ENCODE measurements at regions not wholly inside any gene's neighbourhood (a gene's known extent, or its start where the extent isn't known, plus 50 kb on each side); places are given as distances from the start of the nearest gene placed in this dataset.

GRCh38 chr1:10943041-10943440, 69.4 kb upstream of the TARDBP start:
- Mint-ChIP-seq H3K4me1 (ENCODE audit: low read depth, unreplicated experiment) (peaks cover 5% of the 10 kb centered on the region), H3K27ac (ENCODE audit: unreplicated experiment) (no peak overlapping the region), H3K9me3 (ENCODE audit: unreplicated experiment) (no peaks in the 10 kb centered on the region), H3K27me3 (ENCODE audit: low read depth, unreplicated experiment) (peaks cover 65% of the 10 kb centered on the region), H3K36me3 (ENCODE audit: low read depth, unreplicated experiment) (no peaks in the 10 kb centered on the region), H3K4me3 (ENCODE audit: unreplicated experiment) (no peak overlapping the region)
- Histone ChIP-seq H4K20me1 (ENCODE audit: insufficient read depth, low read length) (peaks cover 3% of the 10 kb centered on the region), H3K9me3 (ENCODE audit: insufficient read depth, low read depth, low read length) (no peaks in the 10 kb centered on the region), H3K4me1 (ENCODE audit: insufficient read depth, low read length) (peaks cover 12% of the 10 kb centered on the region), H2AFZ (ENCODE audit: low read depth, low read length) (no peak overlapping the region), H3K4me3 (ENCODE audit: insufficient read depth, low read depth, low read length) (no peak overlapping the region), H3K4me2 (ENCODE audit: low read length) (no peak overlapping the region), H3K79me2 (ENCODE audit: insufficient read depth, low read length) (no peaks in the 10 kb centered on the region), H3K9ac (ENCODE audit: low read length) (no peak overlapping the region), H3K27me3 (ENCODE audit: insufficient read depth, low read length) (peaks cover 20% of the 10 kb centered on the region), H3K36me3 (ENCODE audit: insufficient read depth, low read length) (no peaks in the 10 kb centered on the region), H3K27ac (ENCODE audit: low read depth, low read length) (no peak overlapping the region)
- TF ChIP-seq CTCF (IDR thresholded peaks at IDR 0.05; ENCODE audit: insufficient read depth, low read depth, low read length) = no peak
- no peak for TF ChIP-seq EZH2 (IDR thresholded peaks at IDR 0.05; ENCODE audit: insufficient read depth, low read length)
- no peak for DNase-seq (ENCODE audit: low read depth)
- no peak for FAIRE-seq

GRCh38 chr1:10943991-10944730, 68.3 kb upstream of the TARDBP start:
- Histone ChIP-seq H3K4me3 (ENCODE audit: insufficient read depth, low read depth, low read length) (no peak overlapping the region), H3K36me3 (ENCODE audit: insufficient read depth, low read length) (no peaks in the 10 kb centered on the region), H3K27me3 (ENCODE audit: insufficient read depth, low read length) (peaks cover 20% of the 10 kb centered on the region), H3K9ac (ENCODE audit: low read length) (no peak overlapping the region), H3K27ac (ENCODE audit: low read depth, low read length) (no peak overlapping the region), H2AFZ (ENCODE audit: low read depth, low read length) (peak overlapping the region; percentile 36), H3K4me2 (ENCODE audit: low read length) (peak overlapping the region; percentile 83), H3K79me2 (ENCODE audit: insufficient read depth, low read length) (no peaks in the 10 kb centered on the region), H3K9me3 (ENCODE audit: insufficient read depth, low read depth, low read length) (no peaks in the 10 kb centered on the region), H4K20me1 (ENCODE audit: insufficient read depth, low read length) (peaks cover 3% of the 10 kb centered on the region), H3K4me1 (ENCODE audit: insufficient read depth, low read length) (peaks cover 12% of the 10 kb centered on the region)
- Mint-ChIP-seq H3K27me3 (ENCODE audit: low read depth, unreplicated experiment) (peaks cover 62% of the 10 kb centered on the region), H3K4me3 (ENCODE audit: unreplicated experiment) (no peak overlapping the region), H3K9me3 (ENCODE audit: unreplicated experiment) (no peaks in the 10 kb centered on the region), H3K36me3 (ENCODE audit: low read depth, unreplicated experiment) (no peaks in the 10 kb centered on the region), H3K4me1 (ENCODE audit: low read depth, unreplicated experiment) (peaks cover 5% of the 10 kb centered on the region), H3K27ac (ENCODE audit: unreplicated experiment) (peak overlapping the region; percentile 47)
- TF ChIP-seq EZH2 (IDR thresholded peaks at IDR 0.05; ENCODE audit: insufficient read depth, low read length) = no peak
- no peak for TF ChIP-seq CTCF (IDR thresholded peaks at IDR 0.05; ENCODE audit: insufficient read depth, low read depth, low read length)
- DNase-seq (ENCODE audit: low read depth) (peak; percentile 16), FAIRE-seq (no peak)

- H3K27ac ChIP-seq (ENCODE audit: low read depth, low read length) = no peak overlapping the region
These were observed 66.4 kb upstream of the TARDBP start for GRCh38 chr1:10945991-10946509.

More at GRCh38 chr1:10945991-10946509, 66.4 kb upstream of the TARDBP start:
- H3K27ac Mint-ChIP-seq (ENCODE audit: unreplicated experiment) = no peak overlapping the region
- Histone ChIP-seq H3K27me3 (ENCODE audit: insufficient read depth, low read length) (peaks cover 15% of the 10 kb centered on the region), H3K9ac (ENCODE audit: low read length) (no peak overlapping the region), H3K36me3 (ENCODE audit: insufficient read depth, low read length) (no peaks in the 10 kb centered on the region), H4K20me1 (ENCODE audit: insufficient read depth, low read length) (peaks cover 3% of the 10 kb centered on the region), H3K4me3 (ENCODE audit: insufficient read depth, low read depth, low read length) (no peak overlapping the region), H2AFZ (ENCODE audit: low read depth, low read length) (no peak overlapping the region), H3K79me2 (ENCODE audit: insufficient read depth, low read length) (no peaks in the 10 kb centered on the region), H3K4me1 (ENCODE audit: insufficient read depth, low read length) (peaks cover 12% of the 10 kb centered on the region), H3K9me3 (ENCODE audit: insufficient read depth, low read depth, low read length) (no peaks in the 10 kb centered on the region), H3K4me2 (ENCODE audit: low read length) (no peak overlapping the region)
- peaks cover 50% of the 10 kb centered on the region for H3K27me3 Mint-ChIP-seq (ENCODE audit: low read depth, unreplicated experiment)
- H3K4me1 Mint-ChIP-seq (ENCODE audit: low read depth, unreplicated experiment) = peaks cover 3% of the 10 kb centered on the region
- H3K9me3 Mint-ChIP-seq (ENCODE audit: unreplicated experiment) = no peaks in the 10 kb centered on the region
- TF ChIP-seq EZH2 (IDR thresholded peaks at IDR 0.05; ENCODE audit: insufficient read depth, low read length) (no peak), CTCF (IDR thresholded peaks at IDR 0.05; ENCODE audit: insufficient read depth, low read depth, low read length) (no peak)
- no peaks in the 10 kb centered on the region for H3K36me3 Mint-ChIP-seq (ENCODE audit: low read depth, unreplicated experiment)
- DNase-seq (ENCODE audit: low read depth) (no peak), FAIRE-seq (no peak)
- no peak overlapping the region for H3K4me3 Mint-ChIP-seq (ENCODE audit: unreplicated experiment)
